ENCODE measurements at regions not wholly inside any gene's neighbourhood (a gene's known extent, or its start where the extent isn't known, plus 50 kb on each side); places are given as distances from the start of the nearest gene placed in this dataset.

DNA sequence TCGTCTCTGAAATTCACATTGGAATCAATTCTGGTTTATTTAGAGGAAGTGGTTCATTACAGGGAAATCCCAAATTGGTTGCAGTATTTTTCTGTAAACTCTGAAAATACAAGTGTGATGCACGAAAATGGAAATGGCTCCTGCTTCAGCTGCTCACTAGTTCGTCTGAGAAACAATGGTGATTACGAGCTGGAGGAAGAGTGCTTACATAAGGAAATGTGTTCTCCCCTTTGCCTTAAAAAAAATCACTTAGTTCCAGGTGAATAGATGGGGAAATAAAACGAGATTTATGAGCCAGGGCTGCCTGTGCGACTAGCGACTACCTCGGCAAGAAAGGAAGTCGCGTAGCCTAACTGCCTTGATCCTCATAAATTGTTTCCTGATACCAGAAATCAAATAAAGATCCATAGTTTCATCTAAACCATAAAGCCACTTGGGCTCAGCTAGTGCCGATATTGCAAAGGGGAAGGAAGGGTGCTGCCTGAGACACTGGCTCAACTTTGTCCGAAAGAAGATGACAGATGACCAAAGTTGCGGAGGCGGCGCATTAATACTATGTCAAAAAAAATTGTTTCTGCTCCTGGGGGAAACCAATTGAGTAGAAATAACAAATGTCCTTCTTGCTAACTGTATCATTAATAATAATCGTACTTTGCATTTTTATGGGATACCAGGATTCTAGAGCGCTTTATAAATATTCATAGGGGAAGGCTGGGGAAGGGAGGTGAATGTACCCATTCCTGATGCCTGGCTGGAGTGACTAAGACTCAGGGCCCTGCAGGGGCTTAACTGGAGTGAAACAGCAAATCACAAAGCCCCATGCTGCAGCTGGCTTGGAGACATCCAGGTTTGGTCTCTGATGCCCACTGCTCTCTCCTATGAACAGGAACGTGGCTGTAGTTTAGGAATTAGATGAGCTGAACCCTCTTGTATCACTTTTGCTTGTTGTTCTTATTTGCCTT is 185.7 kb downstream of the BLID start:
- 36 to 45% methylated on average over 7 to 9 of the region's 18 CpGs for WGBS, 2 experiments (ENCODE audit: insufficient coverage in 2 of 2)
- no peak overlapping the region for H3K27ac ChIP-seq (ENCODE audit: low read depth, low read length, severe bottlenecking)
- H3K4me3 ChIP-seq (ENCODE audit: extremely low read depth, insufficient read depth, low read length, poor library complexity, severe bottlenecking), result no peak overlapping the region
- H3K36me3 ChIP-seq (ENCODE audit: control insufficient read depth, insufficient read depth, low read length), result no peaks in the 10 kb centered on the region
- no peaks in the 10 kb centered on the region for H3K9me3 ChIP-seq (ENCODE audit: control insufficient read depth, low read length)
- H3K4me1 ChIP-seq (ENCODE audit: control insufficient read depth, insufficient read depth, low read length, poor library complexity, severe bottlenecking), result peaks cover 12% of the 10 kb centered on the region

DNA sequence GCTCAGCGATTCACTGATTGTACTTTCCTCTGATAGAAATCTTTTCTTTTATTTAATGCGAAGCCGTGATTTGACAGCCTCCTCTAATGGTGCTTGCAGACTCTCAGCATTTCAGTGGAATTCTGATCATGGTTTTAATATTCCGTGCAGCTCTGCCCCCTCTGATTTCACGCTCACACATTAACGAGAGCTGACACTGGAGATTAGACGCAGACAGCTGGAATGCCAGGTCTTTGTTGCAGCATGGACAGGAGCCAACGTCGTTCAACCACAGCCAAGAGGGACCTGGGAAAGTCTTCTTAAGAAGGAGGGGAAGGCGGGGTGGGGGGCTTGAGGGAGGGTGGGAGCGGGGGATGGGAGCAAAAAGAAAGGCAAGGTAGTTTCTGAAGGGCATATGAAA is 186.4 kb downstream of the BLID start:
- Histone ChIP-seq H3K4me3 (ENCODE audit: extremely low read depth, insufficient read depth, low read length, poor library complexity, severe bottlenecking) (no peak overlapping the region), H3K4me1 (ENCODE audit: control insufficient read depth, insufficient read depth, low read length, poor library complexity, severe bottlenecking) (peaks cover 12% of the 10 kb centered on the region), H3K9me3 (ENCODE audit: control insufficient read depth, low read length) (no peaks in the 10 kb centered on the region), H3K27ac (ENCODE audit: low read depth, low read length, severe bottlenecking) (no peak overlapping the region), H3K36me3 (ENCODE audit: control insufficient read depth, insufficient read depth, low read length) (no peaks in the 10 kb centered on the region)
- WGBS, 2 experiments (ENCODE audit: insufficient coverage in 2 of 2), result 7 to 9% methylated on average over 7 to 9 of the region's 11 CpGs

DNA sequence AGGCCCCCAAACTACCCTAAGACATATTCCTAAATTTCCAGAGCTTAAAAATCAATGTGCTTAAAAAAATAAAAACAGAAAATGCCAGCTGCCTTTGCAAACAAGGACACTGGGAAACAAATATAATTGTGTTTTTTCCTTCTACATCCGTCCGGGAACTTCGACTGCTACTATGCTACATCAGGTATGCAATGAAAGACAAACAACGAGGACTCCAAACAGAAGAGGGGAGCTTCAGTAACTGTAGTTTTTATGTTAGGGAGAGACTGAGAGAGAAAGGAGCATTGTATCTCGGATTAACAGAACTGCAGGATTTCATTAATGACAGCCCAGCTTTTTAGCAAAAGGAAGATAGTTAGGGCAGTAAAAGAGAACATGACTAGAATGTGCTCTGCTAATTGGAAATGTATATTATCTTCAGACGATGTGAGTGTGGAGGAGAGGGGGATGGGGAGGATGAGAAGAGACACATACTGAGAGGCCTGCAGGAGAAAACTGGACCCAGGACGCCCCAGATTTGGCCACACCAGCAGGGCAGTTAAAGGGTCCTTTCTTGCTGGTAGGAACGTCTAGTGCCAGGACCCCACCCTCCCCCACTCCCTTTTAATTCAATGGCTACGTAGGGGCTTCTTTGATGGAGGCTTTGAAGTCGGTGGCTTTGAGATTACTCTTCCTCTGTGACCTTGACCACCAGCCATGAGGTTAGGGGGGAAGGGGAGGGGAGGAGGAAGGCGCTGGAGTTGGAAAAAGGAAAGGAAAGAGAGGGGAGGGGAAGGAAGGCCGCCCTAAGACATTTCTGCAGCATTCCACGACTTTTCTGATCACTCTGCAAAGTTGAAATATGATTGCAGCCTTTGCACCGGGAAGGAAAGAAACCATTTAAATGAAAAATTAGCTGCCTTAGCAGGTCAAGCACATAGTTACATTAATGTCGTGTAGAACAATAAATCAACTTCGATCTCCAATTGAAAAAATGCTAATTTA is 187.1 kb downstream of the BLID start:
- Histone ChIP-seq H3K9me3 (ENCODE audit: control insufficient read depth, low read length) (no peaks in the 10 kb centered on the region), H3K4me1 (ENCODE audit: control insufficient read depth, insufficient read depth, low read length, poor library complexity, severe bottlenecking) (peaks cover 12% of the 10 kb centered on the region), H3K27ac (ENCODE audit: low read depth, low read length, severe bottlenecking) (no peak overlapping the region), H3K36me3 (ENCODE audit: control insufficient read depth, insufficient read depth, low read length) (no peaks in the 10 kb centered on the region), H3K4me3 (ENCODE audit: extremely low read depth, insufficient read depth, low read length, poor library complexity, severe bottlenecking) (no peak overlapping the region)
- WGBS, 2 experiments (ENCODE audit: insufficient coverage in 2 of 2), result 29 to 34% methylated on average over 8 to 11 of the region's 16 CpGs

DNA sequence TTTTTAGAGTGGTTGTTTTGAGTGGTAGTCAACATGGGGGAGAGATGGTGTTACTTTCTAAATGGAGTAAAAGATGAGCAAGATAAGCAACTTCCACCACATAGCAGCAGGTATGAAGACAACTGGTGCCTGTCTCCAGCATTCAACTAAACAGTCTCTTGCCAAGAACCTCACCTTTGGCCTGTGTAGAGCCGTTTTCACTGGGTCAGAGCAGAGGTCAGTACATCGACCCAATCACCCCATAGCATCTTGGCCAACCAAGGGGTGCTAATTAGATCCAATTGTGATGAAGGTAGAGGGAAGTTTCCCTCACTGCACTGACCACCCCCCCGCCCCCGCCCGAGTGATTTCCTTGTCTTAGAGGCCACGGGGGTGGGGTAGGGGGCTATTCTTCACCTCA is 188.2 kb downstream of the BLID start:
- H3K9me3 ChIP-seq (ENCODE audit: control insufficient read depth, low read length), result no peaks in the 10 kb centered on the region
- WGBS, 2 experiments (ENCODE audit: insufficient coverage in 2 of 2), result 86% methylated on average over 2 of the region's 6 CpGs; no CpG with 5 or more reads in 1 of the 2 experiments
- no peaks in the 10 kb centered on the region for H3K36me3 ChIP-seq (ENCODE audit: control insufficient read depth, insufficient read depth, low read length)
- peaks cover 12% of the 10 kb centered on the region for H3K4me1 ChIP-seq (ENCODE audit: control insufficient read depth, insufficient read depth, low read length, poor library complexity, severe bottlenecking)
- no peak overlapping the region for H3K27ac ChIP-seq (ENCODE audit: low read depth, low read length, severe bottlenecking)
- no peak overlapping the region for H3K4me3 ChIP-seq (ENCODE audit: extremely low read depth, insufficient read depth, low read length, poor library complexity, severe bottlenecking)

DNA sequence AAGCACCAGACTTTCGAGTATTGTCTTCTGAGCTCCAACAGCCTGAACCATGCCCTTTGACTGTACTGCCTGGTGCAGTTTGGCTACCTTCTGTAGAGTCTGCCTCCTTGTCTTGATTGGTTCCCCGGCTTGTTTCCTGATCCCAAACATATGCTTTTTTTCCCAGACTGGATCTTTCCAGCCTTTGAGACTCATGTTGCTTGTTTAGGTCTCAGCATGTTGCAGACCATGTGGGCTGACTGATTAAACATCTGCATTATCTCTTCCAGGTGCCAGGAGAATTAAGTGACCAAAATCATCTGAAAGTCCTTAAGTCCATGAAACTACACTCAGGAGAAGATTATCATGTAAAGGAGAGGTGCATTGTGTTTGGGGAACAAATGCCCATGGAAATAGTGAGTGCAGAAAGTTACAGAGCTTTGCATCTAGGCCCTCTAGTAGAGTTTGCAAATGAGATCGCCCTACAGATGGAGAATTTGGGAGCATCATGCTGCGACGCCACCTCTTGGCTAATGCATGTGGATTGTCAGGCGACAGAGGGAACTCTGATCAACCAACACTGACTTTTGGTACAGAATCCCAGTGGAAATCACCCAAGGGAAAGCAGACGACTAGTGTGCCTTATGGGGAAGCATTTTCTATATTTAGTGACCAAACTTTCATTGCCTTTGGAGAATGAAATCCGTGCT is 188.8 kb downstream of the BLID start:
- Histone ChIP-seq H3K4me1 (ENCODE audit: control insufficient read depth, insufficient read depth, low read length, poor library complexity, severe bottlenecking) (peaks cover 12% of the 10 kb centered on the region), H3K9me3 (ENCODE audit: control insufficient read depth, low read length) (no peaks in the 10 kb centered on the region), H3K36me3 (ENCODE audit: control insufficient read depth, insufficient read depth, low read length) (no peaks in the 10 kb centered on the region), H3K27ac (ENCODE audit: low read depth, low read length, severe bottlenecking) (no peak overlapping the region), H3K4me3 (ENCODE audit: extremely low read depth, insufficient read depth, low read length, poor library complexity, severe bottlenecking) (no peak overlapping the region)
- 84 to 86% methylated on average over 6 of the region's 8 CpGs for WGBS, 2 experiments (ENCODE audit: insufficient coverage in 2 of 2)

DNA sequence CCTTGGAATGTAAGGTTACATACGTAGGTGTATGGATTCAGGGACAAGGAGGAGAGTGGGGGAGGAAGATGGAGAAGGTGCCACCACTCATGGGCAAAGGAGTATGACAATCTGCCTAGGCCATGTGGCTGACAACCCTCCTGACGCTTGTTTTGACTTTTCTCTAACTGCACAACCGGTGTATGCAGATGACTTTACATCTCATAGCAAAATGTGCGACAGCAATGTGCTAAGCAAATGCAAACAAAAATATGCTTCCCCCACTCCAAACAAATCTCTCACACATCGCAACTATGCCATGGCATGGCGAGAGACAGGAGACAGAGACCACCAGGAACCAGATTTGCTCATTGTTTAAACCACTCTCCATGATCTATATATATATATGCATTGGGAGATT is 191.8 kb downstream of the BLID start:
- no peaks in the 10 kb centered on the region for H3K9me3 ChIP-seq (ENCODE audit: control insufficient read depth, low read length)
- WGBS, 2 experiments (ENCODE audit: insufficient coverage in 2 of 2), result 87 to 100% methylated on average over 3 of the region's 6 CpGs
- no peak overlapping the region for H3K4me3 ChIP-seq (ENCODE audit: extremely low read depth, insufficient read depth, low read length, poor library complexity, severe bottlenecking)
- peaks cover 1% of the 10 kb centered on the region for H3K4me1 ChIP-seq (ENCODE audit: control insufficient read depth, insufficient read depth, low read length, poor library complexity, severe bottlenecking)
- no peak overlapping the region for H3K27ac ChIP-seq (ENCODE audit: low read depth, low read length, severe bottlenecking)
- no peaks in the 10 kb centered on the region for H3K36me3 ChIP-seq (ENCODE audit: control insufficient read depth, insufficient read depth, low read length)

DNA sequence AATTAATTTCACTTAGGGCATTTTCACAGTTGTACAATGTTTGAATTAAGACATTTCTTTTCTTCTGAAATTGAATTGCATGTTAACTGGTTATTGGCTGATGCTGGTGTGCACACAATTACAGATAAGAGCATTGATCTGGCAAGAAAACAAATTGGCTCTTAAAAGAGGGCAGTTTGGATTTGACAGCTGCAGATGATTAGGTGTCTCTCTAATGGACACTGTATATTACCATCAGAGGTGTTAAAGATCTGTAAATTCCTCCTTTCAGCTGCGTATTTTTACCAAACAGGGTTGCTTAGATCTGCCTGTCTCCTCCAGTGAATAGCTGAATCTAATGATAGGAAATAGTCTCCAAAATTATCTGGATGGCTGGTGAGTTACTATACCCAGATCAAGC is 198.5 kb downstream of the BLID start:
- H3K27ac ChIP-seq (ENCODE audit: low read depth, low read length, severe bottlenecking), result no peak overlapping the region
- H3K9me3 ChIP-seq (ENCODE audit: control insufficient read depth, low read length), result no peaks in the 10 kb centered on the region
- H3K4me1 ChIP-seq (ENCODE audit: control insufficient read depth, insufficient read depth, low read length, poor library complexity, severe bottlenecking), result no peaks in the 10 kb centered on the region
- WGBS, 2 experiments (ENCODE audit: insufficient coverage in 2 of 2), result 100% methylated on average over 1 of the region's 1 CpG; no CpG with 5 or more reads in 1 of the 2 experiments
- H3K36me3 ChIP-seq (ENCODE audit: control insufficient read depth, insufficient read depth, low read length), result no peaks in the 10 kb centered on the region
- no peak overlapping the region for H3K4me3 ChIP-seq (ENCODE audit: extremely low read depth, insufficient read depth, low read length, poor library complexity, severe bottlenecking)

DNA sequence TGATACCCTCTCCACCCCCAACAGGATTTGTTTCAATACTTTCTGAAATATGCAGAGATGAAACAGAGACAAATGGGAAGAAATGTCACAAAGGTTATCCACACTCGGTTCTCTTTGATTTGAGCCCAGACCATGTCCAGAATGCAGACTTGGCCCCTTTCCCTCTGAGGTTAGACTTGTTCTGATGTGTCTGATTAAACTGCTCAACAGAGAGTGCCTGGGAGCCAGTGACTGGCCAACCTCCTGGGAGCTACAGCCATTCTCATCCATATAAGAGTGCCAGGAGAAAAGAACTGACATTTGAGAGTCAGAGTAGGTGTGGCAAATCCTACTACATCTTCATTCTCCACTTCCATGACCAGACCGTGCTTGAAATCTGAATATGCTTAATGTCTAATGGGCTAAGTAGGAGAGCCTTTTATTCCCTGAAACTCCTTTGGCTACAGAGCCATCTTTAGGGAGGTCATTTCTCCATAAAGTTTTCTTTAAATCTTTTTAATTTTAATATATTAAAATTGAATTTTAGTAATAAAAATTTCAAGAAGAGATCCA is 201.4 kb downstream of the BLID start:
- Histone ChIP-seq H3K4me3 (ENCODE audit: extremely low read depth, insufficient read depth, low read length, poor library complexity, severe bottlenecking) (no peak overlapping the region), H3K9me3 (ENCODE audit: control insufficient read depth, low read length) (no peaks in the 10 kb centered on the region), H3K36me3 (ENCODE audit: control insufficient read depth, insufficient read depth, low read length) (no peaks in the 10 kb centered on the region), H3K27ac (ENCODE audit: low read depth, low read length, severe bottlenecking) (no peak overlapping the region), H3K4me1 (ENCODE audit: control insufficient read depth, insufficient read depth, low read length, poor library complexity, severe bottlenecking) (no peaks in the 10 kb centered on the region)
- WGBS, 2 experiments (ENCODE audit: insufficient coverage in 2 of 2), result 100% methylated on average over 1 of the region's 2 CpGs; no CpG with 5 or more reads in 1 of the 2 experiments

DNA sequence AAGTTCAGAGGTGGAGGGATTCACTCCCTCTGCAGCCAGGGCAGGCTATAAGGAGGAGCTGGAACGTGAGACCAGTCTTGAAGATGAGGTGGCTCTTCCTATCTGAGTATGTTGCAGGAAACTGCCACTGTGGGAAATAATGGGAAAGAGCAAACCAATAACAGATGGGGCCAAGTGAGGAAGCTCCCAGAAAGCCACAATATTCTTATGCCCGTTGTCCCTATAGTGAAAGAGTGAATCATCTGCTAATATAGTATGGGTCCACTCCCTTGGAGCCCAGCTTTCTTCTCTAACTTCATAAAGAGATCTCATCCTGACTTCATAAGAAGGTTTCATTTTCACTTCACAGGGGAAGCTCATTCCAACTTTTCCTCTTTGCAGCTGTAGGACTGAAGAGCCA is 206.4 kb downstream of the BLID start:
- no peak overlapping the region for H3K4me3 ChIP-seq (ENCODE audit: extremely low read depth, insufficient read depth, low read length, poor library complexity, severe bottlenecking)
- H3K9me3 ChIP-seq (ENCODE audit: control insufficient read depth, low read length), result no peaks in the 10 kb centered on the region
- WGBS, 2 experiments (ENCODE audit: insufficient coverage in 2 of 2), result 57 to 87% methylated on average over 1 to 2 of the region's 2 CpGs
- no peak overlapping the region for H3K27ac ChIP-seq (ENCODE audit: low read depth, low read length, severe bottlenecking)
- H3K4me1 ChIP-seq (ENCODE audit: control insufficient read depth, insufficient read depth, low read length, poor library complexity, severe bottlenecking), result no peaks in the 10 kb centered on the region
- no peaks in the 10 kb centered on the region for H3K36me3 ChIP-seq (ENCODE audit: control insufficient read depth, insufficient read depth, low read length)

DNA sequence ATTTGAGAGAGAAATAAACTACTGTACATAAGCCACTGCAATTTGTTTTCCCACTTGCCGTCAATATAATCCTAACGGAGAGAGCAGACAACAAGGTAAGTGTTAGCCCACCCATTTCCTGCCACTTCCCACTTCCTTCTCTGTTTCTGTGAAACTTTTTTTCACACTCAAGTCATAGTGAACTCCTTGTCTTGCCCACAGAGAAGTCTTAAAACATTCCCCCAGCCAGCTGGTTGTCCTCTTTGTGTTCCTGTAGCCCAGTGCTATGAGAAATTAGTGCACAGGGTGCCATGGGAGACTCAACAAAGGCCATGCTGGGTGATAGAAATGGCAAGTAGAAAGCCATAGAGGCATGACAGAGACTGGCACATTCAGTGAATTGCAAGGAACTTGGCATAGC is 208.6 kb downstream of the BLID start:
- H3K4me1 ChIP-seq (ENCODE audit: control insufficient read depth, insufficient read depth, low read length, poor library complexity, severe bottlenecking), result no peaks in the 10 kb centered on the region
- no peaks in the 10 kb centered on the region for H3K9me3 ChIP-seq (ENCODE audit: control insufficient read depth, low read length)
- no peaks in the 10 kb centered on the region for H3K36me3 ChIP-seq (ENCODE audit: control insufficient read depth, insufficient read depth, low read length)
- no peak overlapping the region for H3K4me3 ChIP-seq (ENCODE audit: extremely low read depth, insufficient read depth, low read length, poor library complexity, severe bottlenecking)
- no peak overlapping the region for H3K27ac ChIP-seq (ENCODE audit: low read depth, low read length, severe bottlenecking)
- 91 to 100% methylated on average over 2 of the region's 2 CpGs for WGBS, 2 experiments (ENCODE audit: insufficient coverage in 2 of 2)
